ENCODE measurements at regions not wholly inside any gene's neighbourhood (a gene's known extent, or its start where the extent isn't known, plus 50 kb on each side); places are given as distances from the start of the nearest gene placed in this dataset.
"Not testable (repeated sequence)": the region's sequence is repeated elsewhere in the genome, so short reads cannot be mapped to it uniquely, and the experiment has no call there.

- DNase-seq, result no peak
Measured at GRCh38 chr13:80677227-80677626, 336.3 kb upstream of the SPRY2 start.

- not testable (repeated sequence) for DNase-seq
Measured at GRCh38 chr13:80675442-80675841, 334.5 kb upstream of the SPRY2 start.

- DNase-seq, result no peak
Measured at GRCh38 chr13:80671773-80672172, 330.8 kb upstream of the SPRY2 start.

GRCh38 chr13:80669112-80669511, 328.2 kb upstream of the SPRY2 start:
- no peak for DNase-seq

- no peak for DNase-seq
Measured at GRCh38 chr13:80668452-80668851, 327.5 kb upstream of the SPRY2 start.

GRCh38 chr13:80666782-80667552, 326.0 kb upstream of the SPRY2 start:
- no peak for DNase-seq

GRCh38 chr13:80665792-80666333, 324.9 kb upstream of the SPRY2 start:
- DNase-seq, result no peak

- DNase-seq, result no peak
Measured at GRCh38 chr13:80664950-80665349, 324.0 kb upstream of the SPRY2 start.

GRCh38 chr13:80663788-80664187, 322.9 kb upstream of the SPRY2 start:
- no peak for DNase-seq

- DNase-seq, result no peak
Measured at GRCh38 chr13:80658705-80659104, 317.8 kb upstream of the SPRY2 start.

- DNase-seq, result no peak
Measured at GRCh38 chr13:80656512-80656904, 315.6 kb upstream of the SPRY2 start.

- DNase-seq, result no peak
Measured at GRCh38 chr13:80655778-80656511, 315.0 kb upstream of the SPRY2 start.

- DNase-seq, result no peak
Measured at GRCh38 chr13:80654638-80655249, 313.8 kb upstream of the SPRY2 start.

- DNase-seq, result no peak
Measured at GRCh38 chr13:80649274-80649673, 308.3 kb upstream of the SPRY2 start.

GRCh38 chr13:80642641-80643040, 301.7 kb upstream of the SPRY2 start:
- DNase-seq, result no peak

GRCh38 chr13:80633251-80633650, 292.3 kb upstream of the SPRY2 start:
- no peak for DNase-seq

GRCh38 chr13:80630685-80631121, 289.8 kb upstream of the SPRY2 start:
- no peak for DNase-seq

GRCh38 chr13:80618781-80619180, 277.9 kb upstream of the SPRY2 start:
- no peak for DNase-seq

GRCh38 chr13:80612804-80613203, 271.9 kb upstream of the SPRY2 start:
- no peak for DNase-seq

- no peak for DNase-seq
Measured at GRCh38 chr13:80611310-80611709, 270.4 kb upstream of the SPRY2 start.

- no peak for DNase-seq
Measured at GRCh38 chr13:80605716-80606115, 264.8 kb upstream of the SPRY2 start.

- no peak for DNase-seq
Measured at GRCh38 chr13:80605011-80605410, 264.1 kb upstream of the SPRY2 start.

- no peak for DNase-seq
Measured at GRCh38 chr13:80604098-80604497, 263.2 kb upstream of the SPRY2 start.

GRCh38 chr13:80603351-80603750, 262.4 kb upstream of the SPRY2 start:
- DNase-seq, result no peak

All from COR-L47 (cell line).